GM23248 (cell line): ENCODE measurements at regions not wholly inside any gene's neighbourhood (a gene's known extent, or its start where the extent isn't known, plus 50 kb on each side); places are given as distances from the start of the nearest gene placed in this dataset.
A peak's percentile ranks its signal among the peaks of the same experiment; 100 is the strongest.

Source experiments
- DNase-seq: peaks from one replicate; pipeline ENCODE4 v3.0.0-alpha.2; 2015
- H2AFZ ChIP-seq: fragments of 200-600 bp; sonication (generic); 2 replicates; pipeline ENCODE4 v1.6.1; 2016; ENCODE audit warnings: antibody characterized with exemption
- H3F3A ChIP-seq: fragments of 200-600 bp; sonication (generic); 2 replicates; pipeline ENCODE4 v1.6.1; 2016; ENCODE audit warnings: mild to moderate bottlenecking, antibody characterized with exemption, mixed run types; ENCODE audit not compliant: insufficient read depth
- H3K27ac ChIP-seq: fragments of 200-600 bp; sonication (generic); 2 replicates; pipeline ENCODE4 v1.5.1; 2016; ENCODE audit warnings: mild to moderate bottlenecking
- H3K27me3 ChIP-seq: fragments of 200-600 bp; sonication (generic); replicated peaks from 2 replicates; pipeline ENCODE4 v1.6.1; 2016; ENCODE audit warnings: mild to moderate bottlenecking; ENCODE audit not compliant: insufficient read depth
- H3K36me3 ChIP-seq: fragments of 200-600 bp; sonication (generic); 2 replicates; pipeline ENCODE4 v1.6.1; 2016; ENCODE audit warnings: low read depth, mild to moderate bottlenecking
- H3K4me1 ChIP-seq: fragments of 200-600 bp; sonication (generic); 2 replicates; pipeline ENCODE4 v1.6.1; 2016; ENCODE audit warnings: mild to moderate bottlenecking; ENCODE audit not compliant: insufficient read depth
- H3K4me2 ChIP-seq: fragments of 200-600 bp; sonication (generic); one replicate; pipeline ENCODE4 v1.6.1; 2016; ENCODE audit warnings: mild to moderate bottlenecking; ENCODE audit not compliant: unreplicated experiment
- H3K4me3 ChIP-seq: fragments of 200-600 bp; sonication (generic); 2 replicates; pipeline ENCODE4 v1.5.1; 2016; ENCODE audit warnings: mild to moderate bottlenecking
- H3K79me2 ChIP-seq: fragments of 200-600 bp; sonication (generic); 2 replicates; pipeline ENCODE4 v1.6.1; 2016; ENCODE audit warnings: mild to moderate bottlenecking; ENCODE audit not compliant: insufficient read depth
- H3K9ac ChIP-seq: fragments of 200-600 bp; sonication (generic); 2 replicates; pipeline ENCODE4 v1.6.1; 2016; ENCODE audit warnings: mild to moderate bottlenecking
- H3K9me2 ChIP-seq: fragments of 200-600 bp; sonication (generic); 2 replicates; pipeline ENCODE4 v1.6.1; 2016; ENCODE audit warnings: mixed run types, mild to moderate bottlenecking, moderate library complexity; ENCODE audit not compliant: insufficient read depth
- H3K9me3 ChIP-seq: fragments of 200-600 bp; sonication (generic); one replicate; pipeline ENCODE4 v1.6.1; 2017; ENCODE audit warnings: low read depth
- H4K20me1 ChIP-seq: fragments of 200-600 bp; sonication (generic); 2 replicates; pipeline ENCODE4 v1.6.0; 2016; ENCODE audit not compliant: insufficient read depth
- EZH2 ChIP-seq: fragments of 200-600 bp; sonication (generic); IDR thresholded peaks from 2 replicates; pipeline ENCODE4 v1.6.1; 2018; ENCODE audit warnings: antibody characterized with exemption, mild to moderate bottlenecking; ENCODE audit not compliant: insufficient read depth, poor library complexity, severe bottlenecking
- EZH2phosphoT487 ChIP-seq: fragments of 200-600 bp; sonication (generic); IDR thresholded peaks from 2 replicates; pipeline ENCODE4 v1.6.1; 2018; ENCODE audit warnings: antibody characterized with exemption, moderate library complexity, mild to moderate bottlenecking, low read depth; ENCODE audit not compliant: insufficient read depth
- WGBS, 2 experiments: methylation state at CpG; one replicate each; pipeline ENCODE4 v1.1.6; 2015 to 2017; ENCODE audit warnings: low lambda C conversion rate in 2 of 2, low coverage in 1 of 2; ENCODE audit errors: missing lambda C conversion rate in 2 of 2; 5-methylcytosine and 5-hydroxymethylcytosine counted together
- in situ Hi-C: fragments of 300-500 bp; cut with MboI; formaldehyde crosslinking; loops from 2 replicates; pipeline ENCODE4 v1.15.0; 2020

DNA sequence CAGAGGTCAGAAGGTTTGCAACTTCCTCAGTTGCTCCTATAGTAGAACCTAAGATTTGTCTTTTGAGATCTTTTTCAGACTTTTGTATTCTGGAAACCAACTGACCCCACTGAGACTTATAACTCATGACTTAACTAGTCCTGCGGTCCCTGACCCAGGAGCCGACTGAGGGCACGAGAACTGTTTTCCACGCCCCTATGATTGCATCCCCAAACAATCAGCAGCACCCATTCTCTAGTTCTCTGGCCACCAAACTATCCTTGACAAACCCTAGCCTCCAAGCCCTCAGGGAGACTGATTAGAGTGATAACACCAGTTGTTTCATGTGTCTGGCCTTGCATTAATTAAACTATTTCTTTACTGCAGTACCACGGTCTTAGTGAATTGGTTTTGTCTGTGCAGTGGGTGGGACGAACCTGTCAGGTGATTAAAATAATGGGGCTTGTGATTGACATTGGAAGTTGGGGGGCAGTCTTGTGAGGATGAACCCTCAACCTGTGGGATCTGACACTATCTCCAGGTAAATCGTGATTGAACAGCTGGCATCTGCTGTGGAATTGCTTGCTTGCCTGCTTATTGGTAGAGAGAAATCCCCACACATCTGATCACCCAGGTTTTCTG, 95.7 kb downstream of the B3GNT2 start:
- Histone ChIP-seq H4K20me1 (no peaks in the 10 kb centered on the region), H3K27ac (no peak overlapping the region), H3K4me2 (no peak overlapping the region), H3K9me2 (no peaks in the 10 kb centered on the region), H3K36me3 (no peaks in the 10 kb centered on the region), H3K79me2 (no peaks in the 10 kb centered on the region), H3F3A (no peaks in the 10 kb centered on the region), H3K27me3 (no peaks in the 10 kb centered on the region), H3K4me1 (no peaks in the 10 kb centered on the region), H3K9me3 (no peaks in the 10 kb centered on the region), H3K9ac (no peak overlapping the region), H2AFZ (no peak overlapping the region), H3K4me3 (no peak overlapping the region)
- 87 to 88% methylated on average over 7 of the region's 7 CpGs for WGBS, 2 experiments
- DNase-seq, result no peak
- in situ Hi-C loops, result no loop called here
- TF ChIP-seq EZH2 (no peak), EZH2phosphoT487 (no peak)

DNA sequence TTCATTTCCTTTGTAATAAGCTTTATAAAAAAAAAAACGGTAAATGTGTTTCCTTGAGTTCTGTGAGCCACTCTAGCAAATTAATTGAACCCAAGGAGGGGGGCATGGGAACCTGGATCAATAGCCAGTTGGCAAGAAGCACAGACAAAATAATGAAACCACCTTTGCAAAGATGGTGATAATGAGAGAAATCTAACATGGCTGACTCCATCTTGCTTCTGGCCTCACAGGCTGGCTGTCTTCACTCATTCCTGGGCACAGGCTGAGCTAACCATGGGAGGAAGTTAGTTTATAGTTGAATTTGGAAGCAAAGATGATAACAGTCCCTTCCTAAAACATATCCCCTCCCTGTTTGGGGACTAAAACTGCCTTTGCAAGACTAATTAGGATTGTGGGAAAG, 95.1 kb downstream of the B3GNT2 start:
- in situ Hi-C loops, result no loop called here
- no peaks in the 10 kb centered on the region for H3F3A ChIP-seq
- no peaks in the 10 kb centered on the region for H3K9me3 ChIP-seq
- H3K9me2 ChIP-seq, result no peaks in the 10 kb centered on the region
- H3K4me2 ChIP-seq, result no peak overlapping the region
- no peak for DNase-seq
- TF ChIP-seq EZH2phosphoT487 (no peak), EZH2 (no peak)
- H3K27ac ChIP-seq, result no peak overlapping the region
- H3K27me3 ChIP-seq, result no peaks in the 10 kb centered on the region
- no peak overlapping the region for H3K9ac ChIP-seq
- WGBS, 2 experiments, result 94 to 100% methylated on average over 1 of the region's 1 CpG
- no peaks in the 10 kb centered on the region for H3K4me1 ChIP-seq
- no peak overlapping the region for H3K4me3 ChIP-seq
- H4K20me1 ChIP-seq, result no peaks in the 10 kb centered on the region
- no peaks in the 10 kb centered on the region for H3K36me3 ChIP-seq
- H3K79me2 ChIP-seq, result no peaks in the 10 kb centered on the region
- no peak overlapping the region for H2AFZ ChIP-seq

- no peak for TF ChIP-seq EZH2phosphoT487
- no peak for TF ChIP-seq EZH2
- in situ Hi-C loops, result no loop called here
- Histone ChIP-seq H3K27ac (no peak overlapping the region), H2AFZ (no peak overlapping the region), H3K79me2 (no peaks in the 10 kb centered on the region), H3K9me2 (no peaks in the 10 kb centered on the region), H3K27me3 (no peaks in the 10 kb centered on the region), H3K4me1 (no peaks in the 10 kb centered on the region), H3K36me3 (no peaks in the 10 kb centered on the region), H4K20me1 (no peaks in the 10 kb centered on the region), H3K9ac (no peak overlapping the region), H3K4me2 (no peak overlapping the region), H3K9me3 (no peaks in the 10 kb centered on the region), H3K4me3 (no peak overlapping the region), H3F3A (no peaks in the 10 kb centered on the region)
- WGBS, 2 experiments, result 54 to 57% methylated on average over 8 of the region's 8 CpGs
- peak; percentile 58 for DNase-seq
These were observed 92.3 kb downstream of the B3GNT2 start for GRCh38 chr2:62287899-62288880.

DNA sequence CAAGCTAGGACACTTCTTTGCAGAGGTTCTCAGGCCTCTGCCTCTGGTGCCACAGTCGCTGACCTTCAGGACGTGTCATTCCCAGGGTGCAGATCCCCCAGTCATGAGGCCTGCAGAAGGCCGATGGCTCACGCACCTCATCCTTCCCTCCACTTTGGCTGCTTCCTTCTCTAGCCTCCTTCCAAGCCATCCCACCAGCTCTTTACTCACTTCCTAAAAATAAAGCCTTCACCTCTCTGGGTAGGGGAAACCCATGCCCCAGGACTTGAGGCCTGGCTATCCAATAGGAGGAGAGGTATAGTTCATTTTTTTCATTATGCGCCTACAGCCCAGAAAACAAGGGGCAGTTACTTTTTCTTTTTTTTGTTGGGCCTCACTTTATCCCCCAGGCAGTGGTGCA, 91.4 kb downstream of the B3GNT2 start:
- Histone ChIP-seq H4K20me1 (no peaks in the 10 kb centered on the region), H3K4me1 (no peaks in the 10 kb centered on the region), H3K4me2 (no peak overlapping the region), H3K36me3 (no peaks in the 10 kb centered on the region), H3K9ac (no peak overlapping the region), H3K4me3 (no peak overlapping the region), H3K27me3 (no peaks in the 10 kb centered on the region), H3F3A (no peaks in the 10 kb centered on the region), H3K27ac (no peak overlapping the region), H3K9me3 (no peaks in the 10 kb centered on the region), H3K9me2 (no peaks in the 10 kb centered on the region), H3K79me2 (no peaks in the 10 kb centered on the region), H2AFZ (no peak overlapping the region)
- TF ChIP-seq EZH2phosphoT487, result no peak
- no peak for TF ChIP-seq EZH2
- no peak for DNase-seq
- in situ Hi-C loops, result no loop called here
- WGBS, 2 experiments, result 92 to 97% methylated on average over 5 of the region's 5 CpGs
